ENCODE measurements at regions not wholly inside any gene's neighbourhood (a gene's known extent, or its start where the extent isn't known, plus 50 kb on each side); places are given as distances from the start of the nearest gene placed in this dataset.

- DNase-seq (ENCODE audit: low read depth in 2 of 2): no peak
Observed at GRCh38 chr1:68551459-68551858, 54.6 kb upstream of the DEPDC1 start.

DNA sequence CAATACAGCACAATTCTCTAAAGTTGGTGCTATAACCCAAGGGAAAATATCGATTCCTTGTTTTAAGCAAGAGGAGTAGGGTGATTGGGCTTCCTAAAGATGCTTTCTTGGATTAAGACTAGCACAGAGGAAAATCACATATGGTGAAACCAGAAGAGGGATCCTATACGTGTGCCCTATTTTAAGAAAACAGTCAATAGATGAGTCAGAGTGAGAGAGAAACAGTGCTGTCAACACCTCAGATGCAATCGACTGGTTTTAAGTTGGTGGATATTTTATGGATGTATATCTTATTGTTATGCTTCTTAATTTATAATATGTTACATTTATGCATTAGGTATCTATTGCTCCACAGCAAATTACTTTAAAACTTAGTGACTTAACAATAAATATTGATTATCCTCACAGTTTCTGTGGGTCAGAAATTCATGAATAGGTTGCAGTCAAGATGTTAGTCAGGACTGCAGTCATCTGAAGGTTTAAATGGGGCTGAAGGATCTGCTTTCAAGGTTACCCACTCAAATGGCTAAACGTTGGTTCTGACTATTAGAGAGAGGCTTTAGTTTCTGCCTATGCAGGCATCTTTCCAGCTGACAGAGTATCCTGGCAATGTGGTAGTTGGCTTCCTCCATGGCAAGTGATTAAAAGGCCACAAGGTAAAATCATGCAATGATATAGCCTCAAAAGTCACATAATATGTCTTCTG, 61.6 kb upstream of the DEPDC1 start:
- no peak for DNase-seq (ENCODE audit: low read depth in 2 of 2)

- no peak for DNase-seq (ENCODE audit: low read depth in 2 of 2)
Observed at GRCh38 chr1:68565923-68566322, 69.0 kb upstream of the DEPDC1 start.

GRCh38 chr1:68570871-68571270, 74.0 kb upstream of the DEPDC1 start:
- no peak for DNase-seq (ENCODE audit: low read depth in 2 of 2)

- DNase-seq (ENCODE audit: low read depth in 2 of 2): no peak
Observed at GRCh38 chr1:68571454-68572235, 74.8 kb upstream of the DEPDC1 start.

DNA sequence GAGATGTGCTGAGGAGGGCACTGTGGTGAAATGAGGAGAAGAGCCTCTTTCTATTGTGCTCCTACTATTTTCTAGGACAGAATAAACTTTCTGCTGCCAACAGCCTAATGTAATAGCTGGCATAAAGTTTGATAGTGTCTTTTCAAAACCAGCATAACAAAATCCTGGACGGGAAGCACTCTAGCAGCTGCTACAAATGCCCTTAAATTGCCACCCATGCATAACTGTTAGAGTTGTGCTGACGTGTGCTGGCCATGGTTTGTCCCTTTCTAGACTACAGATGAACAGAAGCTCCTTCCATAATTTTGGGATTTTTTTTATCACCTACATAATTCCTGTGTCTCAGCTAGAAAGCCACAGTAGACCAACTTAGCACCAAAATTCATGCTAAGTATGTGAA, 88.5 kb upstream of the DEPDC1 start:
- no peak for DNase-seq (ENCODE audit: low read depth in 2 of 2)

DNA sequence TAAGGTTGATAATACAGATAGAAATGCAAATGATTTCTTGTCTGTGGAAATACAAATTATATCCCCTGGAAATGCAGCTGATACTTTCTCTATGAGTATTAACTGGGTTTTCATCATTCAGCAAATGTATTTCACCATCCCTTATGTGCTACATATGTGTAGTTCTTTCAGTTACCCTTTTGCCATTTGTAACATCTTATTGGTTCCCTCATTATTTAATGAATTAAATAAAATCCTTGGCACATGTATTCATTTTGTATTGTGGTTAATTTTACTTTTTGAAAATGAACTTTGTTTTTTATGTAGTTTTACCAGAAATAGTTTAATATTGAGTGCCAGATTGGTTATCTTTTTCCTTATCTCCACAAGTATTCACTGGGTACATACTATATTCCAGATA, 89.9 kb upstream of the DEPDC1 start:
- no peak for DNase-seq (ENCODE audit: low read depth in 2 of 2)

- no peak for DNase-seq (ENCODE audit: low read depth in 2 of 2)
Observed at GRCh38 chr1:68588304-68588703, 91.4 kb upstream of the DEPDC1 start.

DNA sequence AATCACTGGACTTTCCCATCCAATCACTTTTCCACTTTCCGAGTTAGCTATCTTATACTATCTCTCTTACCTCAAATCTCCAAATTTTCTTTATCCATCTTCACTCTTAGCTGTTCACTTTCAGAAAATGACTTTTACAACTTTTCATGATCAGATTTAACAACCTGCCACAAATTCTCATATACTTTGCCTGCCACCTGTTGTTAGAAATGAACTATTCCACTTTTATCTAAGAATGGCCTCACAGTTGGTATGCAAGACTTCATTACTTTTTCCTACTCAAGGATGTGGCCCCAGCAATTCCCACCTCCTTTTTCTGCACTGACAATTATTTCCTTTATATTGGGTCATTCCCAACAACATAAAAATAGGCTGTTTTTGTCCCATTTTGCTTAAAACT, 93.6 kb upstream of the DEPDC1 start:
- DNase-seq (ENCODE audit: low read depth in 2 of 2): peak in 1 of 2 donors; percentile 1

GRCh38 chr1:68594851-68595250, 98.0 kb upstream of the DEPDC1 start:
- no peak for DNase-seq (ENCODE audit: low read depth in 2 of 2)

- peak; percentile 22 to 30 for DNase-seq (ENCODE audit: low read depth in 2 of 2)
Observed at GRCh38 chr1:68600049-68600661, 103.3 kb upstream of the DEPDC1 start.

DNA sequence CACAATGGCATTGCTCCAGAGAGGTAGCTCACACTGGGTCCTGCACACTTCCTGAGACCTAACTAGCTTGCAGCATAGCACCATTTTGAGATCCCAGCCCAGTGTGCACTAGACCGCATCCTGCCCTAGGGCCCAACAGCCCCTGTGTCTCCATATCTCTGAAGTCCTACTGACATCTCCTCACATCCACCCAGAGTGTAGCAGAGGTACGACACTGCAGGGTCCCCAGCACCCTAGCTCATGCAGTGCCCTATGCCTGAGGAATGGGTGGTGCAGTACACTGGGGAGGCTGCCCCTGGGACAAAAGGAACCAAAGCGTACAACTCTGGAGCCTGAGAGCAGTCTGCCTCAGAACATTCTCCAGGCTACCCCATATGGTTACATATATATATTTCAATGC, 111.4 kb upstream of the DEPDC1 start:
- DNase-seq (ENCODE audit: low read depth in 2 of 2): no peak

DNA sequence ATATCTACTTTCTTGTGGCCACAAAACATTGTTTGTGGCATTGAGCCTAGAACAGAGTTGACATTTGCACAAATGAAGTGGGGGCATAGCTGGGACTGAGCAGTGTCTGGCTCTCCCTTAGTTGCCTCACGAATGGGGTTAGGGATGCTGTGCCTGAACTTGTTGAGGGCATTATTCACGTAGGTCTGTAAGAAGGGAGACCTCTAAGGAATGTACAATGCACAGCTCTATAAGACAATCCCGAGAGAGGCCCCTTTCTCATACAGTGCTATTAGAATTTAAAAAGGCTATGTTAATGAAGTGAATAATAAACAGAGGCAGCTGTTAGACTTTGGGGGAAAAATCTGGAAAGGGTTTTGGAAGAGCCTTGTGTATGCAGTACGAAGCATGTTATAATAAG, 118.4 kb upstream of the DEPDC1 start:
- DNase-seq (ENCODE audit: low read depth in 2 of 2): no peak

- no peak for DNase-seq (ENCODE audit: low read depth in 2 of 2)
Observed at GRCh38 chr1:68617942-68618341, 121.1 kb upstream of the DEPDC1 start.

DNA sequence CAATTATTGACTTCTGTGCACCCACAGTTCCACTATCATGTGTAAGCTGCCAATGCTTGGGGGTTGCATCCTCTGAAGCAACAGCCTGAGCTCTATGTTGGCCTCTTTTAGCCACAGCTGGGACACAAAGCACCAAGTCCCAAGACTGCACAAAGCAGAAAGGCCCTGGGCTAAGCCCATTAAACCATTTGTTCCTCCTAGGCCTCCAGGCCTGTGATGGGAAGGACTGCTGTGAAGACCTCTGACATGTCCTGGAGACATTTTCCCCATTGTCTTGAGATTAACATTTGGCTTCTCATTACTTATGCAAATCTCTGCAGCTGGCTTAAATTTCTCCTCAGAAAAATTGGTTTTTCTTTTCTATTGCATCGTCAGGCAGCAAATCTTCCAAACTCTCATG, 123.7 kb upstream of the DEPDC1 start:
- no peak for DNase-seq (ENCODE audit: low read depth in 2 of 2)

DNA sequence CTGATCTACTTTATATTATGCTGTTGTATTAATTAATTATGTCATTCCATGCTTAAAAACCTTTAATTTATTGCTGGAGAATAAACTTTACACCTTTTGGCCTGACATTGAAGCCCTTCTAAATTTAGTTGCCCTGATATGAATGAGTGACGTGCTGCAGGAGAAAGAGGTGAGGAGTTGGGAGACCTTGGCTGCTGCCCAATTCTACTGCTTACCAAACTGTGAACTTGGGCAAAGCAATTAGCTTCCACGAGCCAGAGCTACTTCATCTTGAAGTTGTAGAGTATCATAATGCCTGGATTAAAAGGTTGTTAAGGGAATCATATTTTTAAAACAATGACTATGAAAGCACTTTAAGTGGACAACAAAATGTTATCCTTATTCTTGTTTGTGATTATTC, 126.8 kb upstream of the DEPDC1 start:
- no peak for DNase-seq (ENCODE audit: low read depth in 2 of 2)

DNA sequence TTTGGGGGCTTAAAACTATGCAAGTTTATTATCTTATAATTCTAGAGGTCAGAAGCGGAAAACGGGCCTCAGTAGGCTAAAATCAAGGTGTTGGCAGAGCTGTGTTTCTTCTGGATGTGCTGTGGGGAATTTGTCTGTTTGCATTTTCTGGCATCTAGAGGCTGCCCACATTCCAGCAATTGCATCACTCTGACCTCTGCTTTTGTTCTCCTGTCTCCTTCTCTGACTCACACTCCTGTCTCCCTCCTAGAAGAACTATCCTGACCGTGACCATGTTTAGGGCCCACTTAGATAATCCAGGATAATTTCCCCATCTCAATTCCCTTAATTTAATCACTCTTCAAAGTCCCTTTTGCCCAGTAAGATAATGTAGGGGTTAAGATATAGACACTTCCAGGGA, 127.4 kb upstream of the DEPDC1 start:
- peak in 1 of 2 donors; percentile 61 for DNase-seq (ENCODE audit: low read depth in 2 of 2)

GRCh38 chr1:68625624-68626023, 128.7 kb upstream of the DEPDC1 start:
- no peak for DNase-seq (ENCODE audit: low read depth in 2 of 2)

GRCh38 chr1:68633141-68633919, 136.4 kb upstream of the DEPDC1 start:
- DNase-seq (ENCODE audit: low read depth in 2 of 2): peak in 1 of 2 donors; percentile 23

DNA sequence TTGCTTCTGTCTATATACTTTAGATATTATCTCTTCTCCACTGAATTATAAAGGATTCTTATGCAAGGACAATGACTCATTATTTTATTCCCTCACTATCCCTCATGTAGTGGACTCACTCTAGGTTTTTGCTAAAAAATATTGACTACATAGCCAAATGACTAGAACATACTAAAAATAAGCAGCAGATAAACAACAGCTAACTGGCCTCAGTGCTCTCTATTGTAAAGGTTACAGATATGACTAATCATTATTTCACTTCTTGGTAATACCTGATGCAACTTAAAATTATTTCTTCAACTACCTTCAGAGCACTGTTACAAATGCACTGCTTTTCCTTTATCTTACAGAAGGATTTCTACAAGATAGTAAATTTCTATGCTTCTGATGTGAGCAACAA, 147.6 kb upstream of the DEPDC1 start:
- no peak for DNase-seq (ENCODE audit: low read depth in 2 of 2)

- no peak for DNase-seq (ENCODE audit: low read depth in 2 of 2)
Observed at GRCh38 chr1:68651115-68651514, 154.2 kb upstream of the DEPDC1 start.

GRCh38 chr1:68653882-68654281, 157.0 kb upstream of the DEPDC1 start:
- no peak for DNase-seq (ENCODE audit: low read depth in 2 of 2)

Data from lung microvascular endothelial cell (primary cell).